ENCODE measurements at regions not wholly inside any gene's neighbourhood (a gene's known extent, or its start where the extent isn't known, plus 50 kb on each side); places are given as distances from the start of the nearest gene placed in this dataset.

- TF ChIP-seq POLR2A (IDR thresholded peaks at IDR 0.05) = no peak
- no peak for TF ChIP-seq CTCF (IDR thresholded peaks at IDR 0.05)
These were observed 1136.8 kb upstream of the NUDT12 start for GRCh38 chr5:104699438-104699837.

All from right lobe of liver (tissue), 4 donors.